ENCODE measurements at regions not wholly inside any gene's neighbourhood (a gene's known extent, or its start where the extent isn't known, plus 50 kb on each side); places are given as distances from the start of the nearest gene placed in this dataset.

DNA sequence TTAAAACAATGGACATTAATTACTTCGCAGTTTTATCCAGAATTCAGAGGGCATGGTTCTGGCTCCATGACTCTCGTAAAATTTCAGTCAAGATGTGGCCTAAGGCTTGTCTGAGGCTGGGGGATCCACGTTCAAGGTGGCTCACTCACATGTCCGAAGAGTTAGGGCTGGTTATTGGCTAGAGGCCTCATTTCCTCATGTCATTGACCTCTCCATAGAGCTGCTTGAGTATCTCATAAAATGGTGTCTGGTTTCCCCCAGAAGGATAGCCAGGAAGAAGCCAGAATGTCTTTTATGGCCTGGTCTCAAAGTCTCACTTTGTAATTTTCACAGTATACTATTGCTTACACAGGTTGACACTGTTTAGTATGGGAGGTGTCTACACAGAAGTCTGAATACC lies 67.3 kb upstream of the DCBLD2 start:
- 84 to 86% methylated on average over 4 of the region's 4 CpGs for WGBS, 2 donors
- DNase-seq (no peak), ATAC-seq (ENCODE audit: insufficient read depth, low FRiP score) (no peak)
- TF ChIP-seq, protein P1, sequence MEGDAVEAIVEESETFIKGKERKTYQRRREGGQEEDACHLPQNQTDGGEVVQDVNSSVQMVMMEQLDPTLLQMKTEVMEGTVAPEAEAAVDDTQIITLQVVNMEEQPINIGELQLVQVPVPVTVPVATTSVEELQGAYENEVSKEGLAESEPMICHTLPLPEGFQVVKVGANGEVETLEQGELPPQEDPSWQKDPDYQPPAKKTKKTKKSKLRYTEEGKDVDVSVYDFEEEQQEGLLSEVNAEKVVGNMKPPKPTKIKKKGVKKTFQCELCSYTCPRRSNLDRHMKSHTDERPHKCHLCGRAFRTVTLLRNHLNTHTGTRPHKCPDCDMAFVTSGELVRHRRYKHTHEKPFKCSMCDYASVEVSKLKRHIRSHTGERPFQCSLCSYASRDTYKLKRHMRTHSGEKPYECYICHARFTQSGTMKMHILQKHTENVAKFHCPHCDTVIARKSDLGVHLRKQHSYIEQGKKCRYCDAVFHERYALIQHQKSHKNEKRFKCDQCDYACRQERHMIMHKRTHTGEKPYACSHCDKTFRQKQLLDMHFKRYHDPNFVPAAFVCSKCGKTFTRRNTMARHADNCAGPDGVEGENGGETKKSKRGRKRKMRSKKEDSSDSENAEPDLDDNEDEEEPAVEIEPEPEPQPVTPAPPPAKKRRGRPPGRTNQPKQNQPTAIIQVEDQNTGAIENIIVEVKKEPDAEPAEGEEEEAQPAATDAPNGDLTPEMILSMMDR (IDR thresholded peaks at IDR 0.05; ENCODE audit: control extremely low read depth, extremely low read depth), result no peak
- H3K4me3 ChIP-seq, result no peak overlapping the region
- no peaks in the 10 kb centered on the region for H3K4me1 ChIP-seq (ENCODE audit: control insufficient read depth in 5 of 5, insufficient read depth in 5 of 5, low read length in 5 of 5)
- no peaks in the 10 kb centered on the region for H3K27me3 ChIP-seq (ENCODE audit: control insufficient read depth in 3 of 3, insufficient read depth in 3 of 3, low read length in 2 of 3)
- no peaks in the 10 kb centered on the region for H3K9me3 ChIP-seq (ENCODE audit: control insufficient read depth in 4 of 4, insufficient read depth in 3 of 4, low read length in 3 of 4)
- H3K27ac ChIP-seq (ENCODE audit: low read depth in 1 of 2, low read length in 1 of 2), result no peak overlapping the region
- no peak overlapping the region for H3K9ac ChIP-seq (ENCODE audit: insufficient read depth in 1 of 2, low read length in 2 of 2)
- no peaks in the 10 kb centered on the region for H3K36me3 ChIP-seq (ENCODE audit: control insufficient read depth in 4 of 4, insufficient read depth in 4 of 4, low read length in 4 of 4)

DNA sequence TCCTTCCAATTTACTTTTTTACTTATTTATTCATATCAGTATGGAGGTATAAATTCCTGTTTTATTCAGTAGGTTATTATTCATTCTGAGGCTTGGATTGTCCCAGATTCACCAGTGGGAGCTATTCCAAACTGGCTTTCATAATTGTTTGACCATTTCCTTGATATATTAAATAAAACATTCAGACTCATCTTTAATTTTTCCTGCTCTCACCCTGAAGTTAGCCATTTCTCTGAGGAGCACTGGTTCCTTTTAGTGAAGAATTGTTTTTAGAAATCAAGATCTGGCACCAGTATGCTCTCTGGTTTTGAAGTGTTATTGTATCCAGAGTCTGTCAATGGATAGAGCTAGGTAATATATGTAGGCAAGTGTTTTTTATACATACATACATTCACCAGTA lies 66.9 kb upstream of the DCBLD2 start:
- Histone ChIP-seq H3K9ac (ENCODE audit: insufficient read depth in 1 of 2, low read length in 2 of 2) (no peak overlapping the region), H3K27me3 (ENCODE audit: control insufficient read depth in 3 of 3, insufficient read depth in 3 of 3, low read length in 2 of 3) (no peaks in the 10 kb centered on the region)
- TF ChIP-seq, protein P1 (IDR thresholded peaks at IDR 0.05; ENCODE audit: control extremely low read depth, extremely low read depth), result no peak

DNA sequence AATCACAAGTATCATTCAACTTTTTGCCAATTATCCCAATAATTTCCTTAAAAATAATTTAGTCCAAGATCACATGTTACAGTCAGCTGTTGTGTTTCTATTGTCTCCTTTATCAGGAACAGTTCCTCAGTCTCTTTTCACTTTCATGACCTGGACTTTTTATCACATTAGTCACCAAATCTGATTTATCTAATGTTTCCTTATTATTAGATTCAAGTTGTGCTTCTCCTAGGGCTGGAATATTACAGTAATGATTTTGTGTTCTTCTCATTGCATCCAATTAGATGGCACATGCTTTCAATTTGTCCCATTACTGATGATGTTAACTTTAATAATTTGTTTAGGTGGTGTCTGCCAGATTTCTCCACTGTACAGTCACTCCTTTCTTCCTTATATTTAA lies 66.3 kb upstream of the DCBLD2 start:
- no peaks in the 10 kb centered on the region for H3K27me3 ChIP-seq (ENCODE audit: control insufficient read depth in 3 of 3, insufficient read depth in 3 of 3, low read length in 2 of 3)
- no peaks in the 10 kb centered on the region for H3K9me3 ChIP-seq (ENCODE audit: control insufficient read depth in 4 of 4, insufficient read depth in 3 of 4, low read length in 3 of 4)
- H3K27ac ChIP-seq (ENCODE audit: low read depth in 1 of 2, low read length in 1 of 2), result no peak overlapping the region
- TF ChIP-seq, protein P1 (IDR thresholded peaks at IDR 0.05; ENCODE audit: control extremely low read depth, extremely low read depth), result no peak
- H3K4me3 ChIP-seq, result no peak overlapping the region
- H3K36me3 ChIP-seq (ENCODE audit: control insufficient read depth in 4 of 4, insufficient read depth in 4 of 4, low read length in 4 of 4), result no peaks in the 10 kb centered on the region
- DNase-seq (no peak), ATAC-seq (ENCODE audit: insufficient read depth, low FRiP score) (no peak)
- no peak overlapping the region for H3K9ac ChIP-seq (ENCODE audit: insufficient read depth in 1 of 2, low read length in 2 of 2)
- no peaks in the 10 kb centered on the region for H3K4me1 ChIP-seq (ENCODE audit: control insufficient read depth in 5 of 5, insufficient read depth in 5 of 5, low read length in 5 of 5)

More for the DNA sequence above, 66.9 kb upstream of the DCBLD2 start:
- Histone ChIP-seq H3K36me3 (ENCODE audit: control insufficient read depth in 4 of 4, insufficient read depth in 4 of 4, low read length in 4 of 4) (no peaks in the 10 kb centered on the region), H3K4me3 (no peak overlapping the region), H3K27ac (ENCODE audit: low read depth in 1 of 2, low read length in 1 of 2) (no peak overlapping the region), H3K4me1 (ENCODE audit: control insufficient read depth in 5 of 5, insufficient read depth in 5 of 5, low read length in 5 of 5) (no peaks in the 10 kb centered on the region), H3K9me3 (ENCODE audit: control insufficient read depth in 4 of 4, insufficient read depth in 3 of 4, low read length in 3 of 4) (no peaks in the 10 kb centered on the region)
- no peak for ATAC-seq (ENCODE audit: insufficient read depth, low FRiP score)
- DNase-seq, result no peak

DNA sequence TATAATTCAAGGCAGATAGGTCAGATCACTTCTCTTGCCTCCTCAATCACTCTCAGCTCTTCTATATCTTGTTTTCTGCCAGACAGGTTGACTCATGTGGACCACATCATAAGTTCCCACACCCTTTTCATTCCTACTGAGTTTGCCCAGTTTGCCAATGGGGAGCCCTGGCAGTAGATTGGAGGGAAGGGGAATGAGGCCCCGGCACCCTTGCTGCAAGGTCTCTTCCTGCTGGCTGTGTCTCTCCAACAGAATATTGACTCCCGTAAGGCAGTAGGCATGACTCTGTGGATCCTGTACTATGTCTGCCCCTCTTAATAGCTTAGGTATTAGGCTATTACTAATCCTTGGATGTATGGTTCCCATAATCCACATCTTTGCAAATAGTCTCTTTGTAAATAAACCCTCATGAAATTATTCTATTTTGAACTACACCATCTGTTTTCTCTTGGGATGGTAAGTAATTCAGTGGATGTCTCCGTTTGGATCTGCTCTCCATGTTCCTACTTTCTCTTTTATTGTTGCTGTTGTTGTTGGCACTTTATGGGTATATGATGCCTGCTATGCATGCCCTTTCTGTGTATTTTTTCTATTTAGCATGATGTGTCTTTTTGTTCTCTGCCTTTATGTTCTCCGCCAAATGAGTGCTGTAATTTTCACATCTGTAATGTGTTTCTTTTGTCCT lies 65.5 kb upstream of the DCBLD2 start:
- no peaks in the 10 kb centered on the region for H3K36me3 ChIP-seq (ENCODE audit: control insufficient read depth in 4 of 4, insufficient read depth in 4 of 4, low read length in 4 of 4)
- no peaks in the 10 kb centered on the region for H3K4me1 ChIP-seq (ENCODE audit: control insufficient read depth in 5 of 5, insufficient read depth in 5 of 5, low read length in 5 of 5)
- TF ChIP-seq, protein P1 (IDR thresholded peaks at IDR 0.05; ENCODE audit: control extremely low read depth, extremely low read depth), result no peak
- no peaks in the 10 kb centered on the region for H3K27me3 ChIP-seq (ENCODE audit: control insufficient read depth in 3 of 3, insufficient read depth in 3 of 3, low read length in 2 of 3)
- H3K4me3 ChIP-seq, result no peak overlapping the region
- no peaks in the 10 kb centered on the region for H3K9me3 ChIP-seq (ENCODE audit: control insufficient read depth in 4 of 4, insufficient read depth in 3 of 4, low read length in 3 of 4)
- H3K9ac ChIP-seq (ENCODE audit: insufficient read depth in 1 of 2, low read length in 2 of 2), result no peak overlapping the region
- DNase-seq (no peak), ATAC-seq (ENCODE audit: insufficient read depth, low FRiP score) (no peak)
- no peak overlapping the region for H3K27ac ChIP-seq (ENCODE audit: low read depth in 1 of 2, low read length in 1 of 2)
- WGBS, 2 donors, result 89% methylated on average over 4 of the region's 4 CpGs

All from lung (tissue), 11 donors.